ENCODE measurements at regions not wholly inside any gene's neighbourhood (a gene's known extent, or its start where the extent isn't known, plus 50 kb on each side); places are given as distances from the start of the nearest gene placed in this dataset.

GRCh38 chr12:126681676-126682075 is 1585.3 kb upstream of the TMEM132C start:
- TF ChIP-seq CTCF (IDR thresholded peaks at IDR 0.05) (no peak), POLR2A (IDR thresholded peaks at IDR 0.05) (no peak)
